GM12864 (cell line): ENCODE measurements at regions not wholly inside any gene's neighbourhood (a gene's known extent, or its start where the extent isn't known, plus 50 kb on each side); places are given as distances from the start of the nearest gene placed in this dataset.

Experiments
- DNase-seq: peaks from one replicate; pipeline ENCODE4 v3.0.0-alpha.2; 2011; ENCODE audit warnings: low read depth
- H3K4me3 ChIP-seq: 2 replicates; pipeline ENCODE4 v1.5.1; 2011; ENCODE audit warnings: mild to moderate bottlenecking, low read depth, low read length, control low read depth
- TF ChIP-seq, protein P1 (sequence below): IDR thresholded peaks from 2 replicates; pipeline ENCODE4 v1.5.1; 2011; ENCODE audit warnings: low read depth, mild to moderate bottlenecking, moderate library complexity, low read length, control low read depth, inconsistent platforms; ENCODE audit errors: missing control alignments

DNA sequence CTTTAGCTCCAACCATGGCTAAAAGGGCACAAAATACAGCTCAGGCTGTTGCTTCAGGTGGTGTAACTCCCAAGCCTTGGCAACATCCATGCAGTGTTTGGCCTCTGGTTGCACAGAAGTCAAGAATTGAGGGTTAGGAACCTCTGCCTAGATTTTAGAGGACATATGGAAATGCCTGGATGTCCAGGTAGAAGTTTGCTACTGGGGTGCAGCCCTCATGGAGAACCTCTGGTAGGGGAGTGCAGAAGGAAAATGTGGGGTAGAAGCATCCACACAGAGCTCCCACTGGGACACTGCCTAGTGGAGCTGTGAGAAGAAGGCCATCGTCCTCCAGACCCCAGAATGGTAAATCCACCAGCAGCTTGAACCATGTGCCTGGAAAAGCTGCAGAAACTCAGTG, 1453.8 kb upstream of the EYS start:
- no peak for DNase-seq
- TF ChIP-seq, protein P1, sequence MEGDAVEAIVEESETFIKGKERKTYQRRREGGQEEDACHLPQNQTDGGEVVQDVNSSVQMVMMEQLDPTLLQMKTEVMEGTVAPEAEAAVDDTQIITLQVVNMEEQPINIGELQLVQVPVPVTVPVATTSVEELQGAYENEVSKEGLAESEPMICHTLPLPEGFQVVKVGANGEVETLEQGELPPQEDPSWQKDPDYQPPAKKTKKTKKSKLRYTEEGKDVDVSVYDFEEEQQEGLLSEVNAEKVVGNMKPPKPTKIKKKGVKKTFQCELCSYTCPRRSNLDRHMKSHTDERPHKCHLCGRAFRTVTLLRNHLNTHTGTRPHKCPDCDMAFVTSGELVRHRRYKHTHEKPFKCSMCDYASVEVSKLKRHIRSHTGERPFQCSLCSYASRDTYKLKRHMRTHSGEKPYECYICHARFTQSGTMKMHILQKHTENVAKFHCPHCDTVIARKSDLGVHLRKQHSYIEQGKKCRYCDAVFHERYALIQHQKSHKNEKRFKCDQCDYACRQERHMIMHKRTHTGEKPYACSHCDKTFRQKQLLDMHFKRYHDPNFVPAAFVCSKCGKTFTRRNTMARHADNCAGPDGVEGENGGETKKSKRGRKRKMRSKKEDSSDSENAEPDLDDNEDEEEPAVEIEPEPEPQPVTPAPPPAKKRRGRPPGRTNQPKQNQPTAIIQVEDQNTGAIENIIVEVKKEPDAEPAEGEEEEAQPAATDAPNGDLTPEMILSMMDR: no peak
- H3K4me3 ChIP-seq: no peak overlapping the region

DNA sequence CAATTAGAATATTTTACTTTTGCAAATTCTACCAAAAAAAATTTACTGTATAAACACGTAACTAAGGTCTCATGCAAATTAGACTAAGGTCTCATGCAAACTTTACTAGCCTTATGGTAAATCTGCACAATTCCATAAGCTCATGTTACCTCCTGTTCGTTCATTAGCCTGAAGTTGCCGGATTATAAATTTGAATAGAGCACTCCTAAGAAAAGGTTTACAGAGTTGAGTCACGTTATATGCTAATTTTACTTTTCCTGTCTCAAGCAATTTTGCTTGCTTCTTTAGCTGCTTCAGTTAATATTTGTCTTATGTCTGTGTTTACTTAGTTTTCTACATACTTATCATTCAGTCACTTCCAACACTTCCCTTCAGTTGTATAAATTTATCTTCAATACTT, 1434.0 kb upstream of the EYS start:
- DNase-seq: no peak

DNA sequence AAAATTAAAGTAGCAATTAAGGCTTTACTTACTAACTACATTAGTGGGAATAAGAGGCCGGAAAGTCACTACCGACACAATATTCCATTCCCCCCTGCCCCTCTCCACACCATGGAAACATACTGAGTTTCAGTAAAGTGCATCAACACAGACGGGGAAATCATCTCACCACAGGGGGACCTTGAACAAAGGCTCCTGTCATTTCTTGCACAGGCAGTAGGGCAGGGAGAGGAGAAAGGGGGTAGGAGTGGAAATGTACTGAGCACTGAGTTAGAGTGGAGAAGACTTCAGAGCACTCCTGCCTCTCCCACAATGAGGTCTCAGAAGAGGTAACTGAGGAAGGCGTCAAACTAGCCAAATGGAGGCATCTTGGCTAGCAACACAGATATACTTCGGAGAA, 1426.9 kb upstream of the EYS start:
- TF ChIP-seq, protein P1: no peak
- no peak for DNase-seq
- no peak overlapping the region for H3K4me3 ChIP-seq

More for the DNA sequence above, 1434.0 kb upstream of the EYS start:
- H3K4me3 ChIP-seq: no peak overlapping the region
- TF ChIP-seq, protein P1: no peak

DNA sequence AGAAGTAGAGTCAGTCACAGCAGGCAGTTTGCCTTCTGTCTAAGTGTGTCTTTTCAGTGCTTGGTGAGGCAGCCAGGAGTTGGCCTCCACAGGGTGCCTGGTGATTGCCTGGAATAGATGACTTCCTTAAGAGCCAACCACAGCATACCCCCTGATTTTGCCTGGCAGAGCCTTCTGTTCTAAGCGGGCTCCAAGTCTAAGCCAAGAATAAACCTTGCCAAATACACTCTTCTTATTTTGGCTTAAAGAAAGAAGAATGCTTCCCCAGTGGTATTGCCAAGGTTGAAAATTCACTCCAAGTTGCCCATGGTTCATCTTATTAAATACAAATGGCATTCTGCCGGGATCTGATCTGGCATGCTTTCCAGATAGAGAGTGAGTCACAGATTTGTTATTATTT, 1424.8 kb upstream of the EYS start:
- TF ChIP-seq, protein P1: no peak
- DNase-seq: no peak
- H3K4me3 ChIP-seq: no peak overlapping the region

DNA sequence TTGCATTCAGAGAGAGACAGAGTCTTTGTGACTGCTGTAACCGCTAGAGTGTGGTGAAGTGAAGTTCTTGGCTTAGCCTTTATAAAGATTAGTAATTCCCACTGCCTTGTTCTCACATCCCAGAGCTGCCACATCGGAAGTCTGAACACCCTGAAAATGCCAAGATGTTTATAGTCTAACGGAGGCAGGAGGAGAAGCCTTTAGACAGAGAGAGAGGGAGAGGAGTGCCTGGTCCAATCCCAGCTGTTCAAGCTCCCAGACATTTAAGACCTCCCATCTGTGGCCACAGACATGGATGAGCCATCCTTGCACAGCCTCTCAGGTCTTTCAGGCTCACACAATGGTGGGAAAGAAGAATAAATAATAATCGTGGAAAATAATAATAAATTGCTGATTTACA, 1422.8 kb upstream of the EYS start:
- H3K4me3 ChIP-seq: no peak overlapping the region
- TF ChIP-seq, protein P1: no peak
- DNase-seq: no peak

DNA sequence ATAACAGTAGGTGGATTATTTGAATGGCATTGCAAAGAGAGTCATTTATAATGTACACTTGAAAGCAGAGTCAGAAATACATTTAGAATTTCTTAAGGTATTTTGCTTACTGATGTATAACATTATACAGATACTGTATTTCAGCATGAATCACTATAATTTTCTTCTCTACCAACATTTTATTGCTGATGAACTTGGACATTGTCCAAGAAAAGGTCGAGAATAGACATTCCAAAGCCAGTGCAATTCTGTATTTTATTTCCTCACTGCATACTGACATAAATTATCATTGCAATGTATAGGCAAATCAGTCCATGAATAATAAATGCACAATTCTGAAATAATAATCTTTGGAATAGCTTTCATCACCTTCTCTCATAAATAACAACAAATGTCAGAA, 1420.0 kb upstream of the EYS start:
- TF ChIP-seq, protein P1: no peak
- H3K4me3 ChIP-seq: no peak overlapping the region
- no peak for DNase-seq

DNA sequence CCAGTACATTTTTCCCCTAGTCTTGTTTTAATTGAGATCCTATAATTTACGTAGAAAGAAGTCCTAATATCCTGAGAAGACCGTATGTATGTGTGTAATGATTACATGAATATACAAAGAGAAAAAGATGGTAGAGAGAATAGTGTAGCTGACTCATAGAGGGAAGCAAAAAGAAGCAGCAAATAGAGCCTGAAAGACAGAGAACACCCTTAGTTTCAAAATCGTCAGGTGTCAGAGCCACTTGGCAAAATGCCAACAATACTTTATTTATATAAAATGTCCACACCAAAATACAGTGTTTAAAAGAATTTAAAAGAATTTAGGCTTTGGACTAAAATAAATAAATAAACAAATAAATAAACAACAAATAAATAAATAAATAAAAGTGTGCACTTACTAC, 1414.1 kb upstream of the EYS start:
- no peak overlapping the region for H3K4me3 ChIP-seq
- TF ChIP-seq, protein P1: no peak
- no peak for DNase-seq
